Vagina (tissue), 2 donors: ENCODE measurements at regions not wholly inside any gene's neighbourhood (a gene's known extent, or its start where the extent isn't known, plus 50 kb on each side); places are given as distances from the start of the nearest gene placed in this dataset.

Experiments
- DNase-seq, 2 donors: peaks; one replicate each; pipeline ENCODE4 v3.0.0-alpha.2; 2017; ENCODE audit errors: extremely low spot score in 2 of 2
- H3K27ac ChIP-seq: fragments of 200-600 bp; sonication (generic); one replicate; pipeline ENCODE4 v1.5.1; 2019
- H3K27me3 ChIP-seq: fragments of 200-600 bp; sonication (generic); one replicate; pipeline ENCODE4 v1.5.1; 2019
- H3K36me3 ChIP-seq, 2 donors: fragments of 200-600 bp; sonication (generic); one replicate each; pipeline ENCODE4 v1.5.1; 2017 to 2019
- H3K4me1 ChIP-seq: fragments of 200-600 bp; sonication (generic); one replicate; pipeline ENCODE4 v1.5.1; 2019
- H3K4me3 ChIP-seq, 2 donors: fragments of 200-600 bp; sonication (generic); 1 replicate in 1 of 2; 2 replicates in 1 of 2; pipeline ENCODE4 v1.5.1; 2016 to 2019
- H3K9me3 ChIP-seq: fragments of 200-600 bp; sonication (generic); one replicate; pipeline ENCODE4 v1.5.1; 2019
- CTCF ChIP-seq, 3 experiments: fragments of 450-650 bp in 2 of 3; fragments of 200-600 bp in 1 of 3; sonication (generic) in 1 of 3; IDR thresholded peaks; one replicate each; pipeline ENCODE4 v1.5.1; 2017 to 2019; ENCODE audit warnings: antibody characterized with exemption in 3 of 3, mild to moderate bottlenecking in 2 of 3, moderate library complexity in 2 of 3
- POLR2A ChIP-seq, 2 donors: fragments of 450-650 bp; IDR thresholded peaks; one replicate each; pipeline ENCODE4 v1.6.1; 2017; ENCODE audit warnings: antibody characterized with exemption in 2 of 2, mild to moderate bottlenecking in 2 of 2, moderate library complexity in 2 of 2
- POLR2AphosphoS5 ChIP-seq, 2 donors: sonication (generic); formaldehyde crosslinking; IDR thresholded peaks; one replicate each; pipeline ENCODE4 v1.9.0; 2017; ENCODE audit warnings: antibody characterized with exemption in 2 of 2, mild to moderate bottlenecking in 2 of 2, low read depth in 1 of 2; ENCODE audit not compliant: insufficient read depth in 1 of 2
- intact Hi-C: fragments of 100-400 bp; cut with DNase I; formaldehyde crosslinking; loops from one replicate; pipeline ENCODE4 v1.15.1; 2023

GRCh38 chr5:169416583-169417196 is 115.8 kb upstream of the SLIT3 start:
- Histone ChIP-seq H3K27ac (no peak overlapping the region), H3K36me3 (no peaks in the 10 kb centered on the region), H3K4me3 (no peak overlapping the region), H3K9me3 (no peaks in the 10 kb centered on the region), H3K4me1 (no peaks in the 10 kb centered on the region), H3K27me3 (no peaks in the 10 kb centered on the region)
- intact Hi-C loops, result no loop called here
- TF ChIP-seq CTCF (IDR thresholded peaks at IDR 0.05), result no peak
- no peak for TF ChIP-seq POLR2AphosphoS5 (IDR thresholded peaks at IDR 0.05; ENCODE audit: insufficient read depth in 1 of 2, low read depth in 1 of 2)
- no peak for TF ChIP-seq POLR2A (IDR thresholded peaks at IDR 0.05)
- DNase-seq, result no peak

- DNase-seq, result no peak
- intact Hi-C loops, result no loop called here
- no peaks in the 10 kb centered on the region for H3K36me3 ChIP-seq
- no peak for TF ChIP-seq POLR2AphosphoS5 (IDR thresholded peaks at IDR 0.05; ENCODE audit: insufficient read depth in 1 of 2, low read depth in 1 of 2)
- TF ChIP-seq CTCF (IDR thresholded peaks at IDR 0.05), result no peak
- TF ChIP-seq POLR2A (IDR thresholded peaks at IDR 0.05), result no peak
- no peaks in the 10 kb centered on the region for H3K9me3 ChIP-seq
- no peak overlapping the region for H3K27ac ChIP-seq
- H3K4me1 ChIP-seq, result peaks cover 3% of the 10 kb centered on the region
- no peak overlapping the region for H3K4me3 ChIP-seq
- H3K27me3 ChIP-seq, result no peaks in the 10 kb centered on the region
Measured at GRCh38 chr5:169415948-169416347, 115.0 kb upstream of the SLIT3 start.

- DNase-seq, result no peak
- Histone ChIP-seq H3K4me3 (no peak overlapping the region), H3K9me3 (no peaks in the 10 kb centered on the region), H3K27ac (no peak overlapping the region), H3K27me3 (no peaks in the 10 kb centered on the region), H3K36me3 (no peaks in the 10 kb centered on the region), H3K4me1 (peaks cover 9% of the 10 kb centered on the region)
- no peak for TF ChIP-seq CTCF (IDR thresholded peaks at IDR 0.05)
- TF ChIP-seq POLR2A (IDR thresholded peaks at IDR 0.05), result no peak
- TF ChIP-seq POLR2AphosphoS5 (IDR thresholded peaks at IDR 0.05; ENCODE audit: insufficient read depth in 1 of 2, low read depth in 1 of 2), result no peak
- intact Hi-C loops, result no loop called here
Measured at GRCh38 chr5:169415371-169415770, 114.4 kb upstream of the SLIT3 start.

- intact Hi-C loops, result no loop called here
- H3K4me3 ChIP-seq, result no peak overlapping the region
- H3K36me3 ChIP-seq, result no peaks in the 10 kb centered on the region
- TF ChIP-seq POLR2AphosphoS5 (IDR thresholded peaks at IDR 0.05; ENCODE audit: insufficient read depth in 1 of 2, low read depth in 1 of 2) (no peak), POLR2A (IDR thresholded peaks at IDR 0.05) (no peak), CTCF (IDR thresholded peaks at IDR 0.05) (no peak)
- peaks cover 13% of the 10 kb centered on the region for H3K4me1 ChIP-seq
- DNase-seq, result no peak
- no peaks in the 10 kb centered on the region for H3K9me3 ChIP-seq
- H3K27ac ChIP-seq, result peak overlapping the region; percentile 32
- no peaks in the 10 kb centered on the region for H3K27me3 ChIP-seq
Measured at GRCh38 chr5:169413416-169413815, 112.5 kb upstream of the SLIT3 start.

- no peak for DNase-seq
- intact Hi-C loops, result no loop called here
- H3K36me3 ChIP-seq, result no peaks in the 10 kb centered on the region
- H3K4me3 ChIP-seq, result no peak overlapping the region
- H3K4me1 ChIP-seq, result peaks cover 17% of the 10 kb centered on the region
- H3K27me3 ChIP-seq, result no peaks in the 10 kb centered on the region
- no peaks in the 10 kb centered on the region for H3K9me3 ChIP-seq
- peak overlapping the region; percentile 32 for H3K27ac ChIP-seq
- no peak for TF ChIP-seq CTCF (IDR thresholded peaks at IDR 0.05)
- TF ChIP-seq POLR2AphosphoS5 (IDR thresholded peaks at IDR 0.05; ENCODE audit: insufficient read depth in 1 of 2, low read depth in 1 of 2), result peak in 1 of 2 donors; percentile 7
Measured at GRCh38 chr5:169412831-169413230, 111.9 kb upstream of the SLIT3 start.
